GM23338 (cell line): ENCODE measurements at regions not wholly inside any gene's neighbourhood (a gene's known extent, or its start where the extent isn't known, plus 50 kb on each side); places are given as distances from the start of the nearest gene placed in this dataset.

ENCODE experiments used
- ATAC-seq: fragments of 200-7000 bp; cut with Tn5 transposase; 3 replicates; pipeline ENCODE4 v1.9.1; 2020
- DNase-seq: peaks from one replicate; pipeline ENCODE4 v3.0.0-alpha.2; 2015; ENCODE audit warnings: low spot score
- H2AFZ ChIP-seq: fragments of 200-600 bp; sonication (generic); 2 replicates; pipeline ENCODE4 v1.8.0; 2016; ENCODE audit warnings: antibody characterized with exemption, mild to moderate bottlenecking, moderate library complexity
- H3F3A ChIP-seq: fragments of 200-600 bp; sonication (generic); replicated peaks from 2 replicates; pipeline ENCODE4 v1.8.0; 2017; ENCODE audit warnings: antibody characterized with exemption, mixed run types, low read depth
- H3K27ac ChIP-seq: fragments of 200-600 bp; sonication (generic); 2 replicates; pipeline ENCODE4 v1.6.1; 2016; ENCODE audit warnings: low read depth
- H3K27me3 ChIP-seq: fragments of 200-600 bp; sonication (generic); 2 replicates; pipeline ENCODE4 v1.8.0; 2016; ENCODE audit warnings: mild to moderate bottlenecking, mixed run types, moderate library complexity; ENCODE audit not compliant: insufficient read depth
- H3K36me3 ChIP-seq: fragments of 200-600 bp; sonication (generic); 2 replicates; pipeline ENCODE4 v1.8.0; 2016; ENCODE audit warnings: mild to moderate bottlenecking; ENCODE audit not compliant: insufficient read depth
- H3K4me1 ChIP-seq: fragments of 200-600 bp; sonication (generic); 2 replicates; pipeline ENCODE4 v1.8.0; 2016; ENCODE audit warnings: mild to moderate bottlenecking, moderate library complexity; ENCODE audit not compliant: insufficient read depth
- H3K4me2 ChIP-seq: fragments of 200-600 bp; sonication (generic); 2 replicates; pipeline ENCODE4 v1.7.1; 2017; ENCODE audit warnings: mixed run types
- H3K4me3 ChIP-seq: fragments of 200-600 bp; sonication (generic); 2 replicates; pipeline ENCODE4 v1.6.1; 2016; ENCODE audit warnings: mixed run types
- H3K79me2 ChIP-seq: fragments of 200-600 bp; sonication (generic); replicated peaks from 2 replicates; pipeline ENCODE4 v1.8.0; 2017; ENCODE audit warnings: mild to moderate bottlenecking; ENCODE audit not compliant: insufficient read depth
- H3K9me2 ChIP-seq: fragments of 200-600 bp; sonication (generic); 2 replicates; pipeline ENCODE4 v1.8.0; 2017; ENCODE audit not compliant: insufficient read depth
- H4K20me1 ChIP-seq: fragments of 200-600 bp; sonication (generic); replicated peaks from 2 replicates; pipeline ENCODE4 v1.8.0; 2017; ENCODE audit warnings: mild to moderate bottlenecking; ENCODE audit not compliant: insufficient read depth
- H3K27ac Mint-ChIP-seq: 2 replicates; pipeline ENCODE4 v1.8.0; 2020; ENCODE audit warnings: inconsistent platforms, mild to moderate bottlenecking, moderate library complexity, mixed read lengths
- H3K27me3 Mint-ChIP-seq: 3 replicates; pipeline ENCODE4 v1.8.0; 2022; ENCODE audit warnings: low read depth, mild to moderate bottlenecking, moderate library complexity, mixed read lengths, inconsistent platforms; ENCODE audit not compliant: insufficient read depth, poor library complexity
- H3K36me3 Mint-ChIP-seq: 3 replicates; pipeline ENCODE4 v1.8.0; 2021; ENCODE audit warnings: low read depth, mild to moderate bottlenecking, inconsistent platforms, moderate library complexity, mixed read lengths
- H3K4me1 Mint-ChIP-seq: 3 replicates; pipeline ENCODE4 v1.8.0; 2020; ENCODE audit warnings: mild to moderate bottlenecking, inconsistent platforms, mixed read lengths
- H3K4me3 Mint-ChIP-seq: 3 replicates; pipeline ENCODE4 v1.8.0; 2021; ENCODE audit warnings: moderate library complexity, mild to moderate bottlenecking, inconsistent platforms, mixed read lengths
- H3K9me3 Mint-ChIP-seq: 3 replicates; pipeline ENCODE4 v1.8.0; 2020; ENCODE audit warnings: moderate library complexity, mild to moderate bottlenecking, inconsistent platforms, mixed read lengths
- CREB1 ChIP-seq: fragments of 250-450 bp; sonication (Bioruptor Pico); IDR thresholded peaks from 2 replicates; pipeline ENCODE4 v1.5.0; 2020; ENCODE audit warnings: low read depth, mild to moderate bottlenecking, moderate library complexity
- EZH2 ChIP-seq: fragments of 200-600 bp; sonication (generic); IDR thresholded peaks from one replicate; pipeline ENCODE4 v1.8.0; 2017; ENCODE audit warnings: antibody characterized with exemption, mild to moderate bottlenecking, low read depth; ENCODE audit not compliant: unreplicated experiment
- EZH2phosphoT487 ChIP-seq: fragments of 200-600 bp; sonication (generic); IDR thresholded peaks from one replicate; pipeline ENCODE4 v1.8.1; 2018; ENCODE audit warnings: antibody characterized with exemption; ENCODE audit not compliant: unreplicated experiment
- JUNB ChIP-seq: IDR thresholded peaks from one replicate; pipeline ENCODE4 v1.6.1; 2016; ENCODE audit warnings: antibody characterized with exemption; ENCODE audit not compliant: unreplicated experiment
- NANOG ChIP-seq: IDR thresholded peaks from 2 replicates; pipeline ENCODE4 v1.6.1; 2016; ENCODE audit warnings: antibody characterized with exemption, borderline replicate concordance
- POLR2AphosphoS5 ChIP-seq: IDR thresholded peaks from 2 replicates; pipeline ENCODE4 v1.6.1; 2016; ENCODE audit warnings: antibody characterized with exemption, low read depth
- STAT1 ChIP-seq: IDR thresholded peaks from one replicate; pipeline ENCODE4 v1.6.1; 2016; ENCODE audit warnings: antibody characterized with exemption; ENCODE audit not compliant: unreplicated experiment
- ZNF114 ChIP-seq: fragments of 250-450 bp; sonication (Bioruptor Pico); IDR thresholded peaks from 2 replicates; pipeline ENCODE4 v1.5.0; 2020; ENCODE audit warnings: mild to moderate bottlenecking, moderate library complexity
- ZNF331 ChIP-seq: fragments of 250-450 bp; sonication (Bioruptor Pico); IDR thresholded peaks from 2 replicates; pipeline ENCODE4 v1.5.0; 2020; ENCODE audit warnings: low read depth, mild to moderate bottlenecking, moderate library complexity
- TF ChIP-seq, protein P1 (sequence below): IDR thresholded peaks from one replicate; pipeline ENCODE4 v1.6.1; 2018; ENCODE audit warnings: antibody characterized with exemption; ENCODE audit not compliant: unreplicated experiment
- TF ChIP-seq, protein P2 (sequence below): IDR thresholded peaks from 2 replicates; pipeline ENCODE4 v1.6.1; 2016; ENCODE audit warnings: antibody characterized with exemption
- TF ChIP-seq, protein P3 (sequence below): fragments of 250-450 bp; sonication (Bioruptor Pico); IDR thresholded peaks from 2 replicates; pipeline ENCODE4 v1.5.0; 2020; ENCODE audit warnings: mild to moderate bottlenecking, moderate library complexity
- TF ChIP-seq, protein P4 (sequence below), 2 experiments: fragments of 200-600 bp in 1 of 2; sonication (generic) in 1 of 2; conservative IDR thresholded peaks; 2 replicates each; pipeline versions ENCODE4 v1.5.1 to v1.6.1; 2016 to 2017; ENCODE audit warnings: antibody characterized with exemption in 2 of 2, low read depth in 2 of 2, mild to moderate bottlenecking in 2 of 2, moderate library complexity in 1 of 2

DNA sequence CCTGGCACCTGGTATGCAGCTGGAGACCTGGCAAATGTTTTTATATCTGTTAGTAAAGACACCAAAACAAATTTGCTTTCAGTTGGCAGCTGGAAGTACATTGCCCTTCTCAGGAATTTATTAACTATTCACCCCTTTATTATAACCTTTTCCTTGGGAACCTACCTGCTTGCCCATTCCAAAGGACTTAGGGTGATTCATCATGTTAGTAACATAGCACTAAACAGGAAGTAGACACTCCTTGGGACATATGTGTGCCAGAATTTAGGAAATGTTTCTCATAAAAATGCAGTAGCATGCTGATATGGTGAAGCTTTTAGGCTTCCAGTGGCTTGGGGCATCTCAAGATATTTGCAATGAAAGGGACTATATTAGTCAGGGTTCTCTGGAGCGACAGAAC lies 184.2 kb downstream of the DMAC1 start:
- DNase-seq: no peak
- Mint-ChIP-seq H3K4me3 (no peak overlapping the region), H3K36me3 (no peaks in the 10 kb centered on the region), H3K27me3 (no peaks in the 10 kb centered on the region), H3K27ac (no peak overlapping the region), H3K9me3 (no peaks in the 10 kb centered on the region; the same call in 2 of the 3 replicates), H3K4me1 (peaks cover 5% of the 10 kb centered on the region; the same call in 2 of the 3 replicates)
- Histone ChIP-seq H3F3A (no peaks in the 10 kb centered on the region), H3K27me3 (no peaks in the 10 kb centered on the region), H3K9me2 (peaks cover 7% of the 10 kb centered on the region), H3K4me1 (no peaks in the 10 kb centered on the region), H4K20me1 (no peaks in the 10 kb centered on the region), H3K4me2 (no peak overlapping the region), H3K4me3 (no peak overlapping the region), H2AFZ (no peak overlapping the region), H3K27ac (no peak overlapping the region), H3K79me2 (no peaks in the 10 kb centered on the region), H3K36me3 (no peaks in the 10 kb centered on the region)
- ATAC-seq: no peak
- no peak for TF ChIP-seq ZNF114 (CRISPR knock-in tag)
- TF ChIP-seq, protein P1, sequence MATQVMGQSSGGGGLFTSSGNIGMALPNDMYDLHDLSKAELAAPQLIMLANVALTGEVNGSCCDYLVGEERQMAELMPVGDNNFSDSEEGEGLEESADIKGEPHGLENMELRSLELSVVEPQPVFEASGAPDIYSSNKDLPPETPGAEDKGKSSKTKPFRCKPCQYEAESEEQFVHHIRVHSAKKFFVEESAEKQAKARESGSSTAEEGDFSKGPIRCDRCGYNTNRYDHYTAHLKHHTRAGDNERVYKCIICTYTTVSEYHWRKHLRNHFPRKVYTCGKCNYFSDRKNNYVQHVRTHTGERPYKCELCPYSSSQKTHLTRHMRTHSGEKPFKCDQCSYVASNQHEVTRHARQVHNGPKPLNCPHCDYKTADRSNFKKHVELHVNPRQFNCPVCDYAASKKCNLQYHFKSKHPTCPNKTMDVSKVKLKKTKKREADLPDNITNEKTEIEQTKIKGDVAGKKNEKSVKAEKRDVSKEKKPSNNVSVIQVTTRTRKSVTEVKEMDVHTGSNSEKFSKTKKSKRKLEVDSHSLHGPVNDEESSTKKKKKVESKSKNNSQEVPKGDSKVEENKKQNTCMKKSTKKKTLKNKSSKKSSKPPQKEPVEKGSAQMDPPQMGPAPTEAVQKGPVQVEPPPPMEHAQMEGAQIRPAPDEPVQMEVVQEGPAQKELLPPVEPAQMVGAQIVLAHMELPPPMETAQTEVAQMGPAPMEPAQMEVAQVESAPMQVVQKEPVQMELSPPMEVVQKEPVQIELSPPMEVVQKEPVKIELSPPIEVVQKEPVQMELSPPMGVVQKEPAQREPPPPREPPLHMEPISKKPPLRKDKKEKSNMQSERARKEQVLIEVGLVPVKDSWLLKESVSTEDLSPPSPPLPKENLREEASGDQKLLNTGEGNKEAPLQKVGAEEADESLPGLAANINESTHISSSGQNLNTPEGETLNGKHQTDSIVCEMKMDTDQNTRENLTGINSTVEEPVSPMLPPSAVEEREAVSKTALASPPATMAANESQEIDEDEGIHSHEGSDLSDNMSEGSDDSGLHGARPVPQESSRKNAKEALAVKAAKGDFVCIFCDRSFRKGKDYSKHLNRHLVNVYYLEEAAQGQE: no peak
- no peak for TF ChIP-seq JUNB
- TF ChIP-seq STAT1: no peak
- no peak for TF ChIP-seq EZH2phosphoT487
- TF ChIP-seq, protein P2, sequence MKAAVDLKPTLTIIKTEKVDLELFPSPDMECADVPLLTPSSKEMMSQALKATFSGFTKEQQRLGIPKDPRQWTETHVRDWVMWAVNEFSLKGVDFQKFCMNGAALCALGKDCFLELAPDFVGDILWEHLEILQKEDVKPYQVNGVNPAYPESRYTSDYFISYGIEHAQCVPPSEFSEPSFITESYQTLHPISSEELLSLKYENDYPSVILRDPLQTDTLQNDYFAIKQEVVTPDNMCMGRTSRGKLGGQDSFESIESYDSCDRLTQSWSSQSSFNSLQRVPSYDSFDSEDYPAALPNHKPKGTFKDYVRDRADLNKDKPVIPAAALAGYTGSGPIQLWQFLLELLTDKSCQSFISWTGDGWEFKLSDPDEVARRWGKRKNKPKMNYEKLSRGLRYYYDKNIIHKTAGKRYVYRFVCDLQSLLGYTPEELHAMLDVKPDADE: no peak
- no peak for TF ChIP-seq NANOG
- TF ChIP-seq, protein P3, sequence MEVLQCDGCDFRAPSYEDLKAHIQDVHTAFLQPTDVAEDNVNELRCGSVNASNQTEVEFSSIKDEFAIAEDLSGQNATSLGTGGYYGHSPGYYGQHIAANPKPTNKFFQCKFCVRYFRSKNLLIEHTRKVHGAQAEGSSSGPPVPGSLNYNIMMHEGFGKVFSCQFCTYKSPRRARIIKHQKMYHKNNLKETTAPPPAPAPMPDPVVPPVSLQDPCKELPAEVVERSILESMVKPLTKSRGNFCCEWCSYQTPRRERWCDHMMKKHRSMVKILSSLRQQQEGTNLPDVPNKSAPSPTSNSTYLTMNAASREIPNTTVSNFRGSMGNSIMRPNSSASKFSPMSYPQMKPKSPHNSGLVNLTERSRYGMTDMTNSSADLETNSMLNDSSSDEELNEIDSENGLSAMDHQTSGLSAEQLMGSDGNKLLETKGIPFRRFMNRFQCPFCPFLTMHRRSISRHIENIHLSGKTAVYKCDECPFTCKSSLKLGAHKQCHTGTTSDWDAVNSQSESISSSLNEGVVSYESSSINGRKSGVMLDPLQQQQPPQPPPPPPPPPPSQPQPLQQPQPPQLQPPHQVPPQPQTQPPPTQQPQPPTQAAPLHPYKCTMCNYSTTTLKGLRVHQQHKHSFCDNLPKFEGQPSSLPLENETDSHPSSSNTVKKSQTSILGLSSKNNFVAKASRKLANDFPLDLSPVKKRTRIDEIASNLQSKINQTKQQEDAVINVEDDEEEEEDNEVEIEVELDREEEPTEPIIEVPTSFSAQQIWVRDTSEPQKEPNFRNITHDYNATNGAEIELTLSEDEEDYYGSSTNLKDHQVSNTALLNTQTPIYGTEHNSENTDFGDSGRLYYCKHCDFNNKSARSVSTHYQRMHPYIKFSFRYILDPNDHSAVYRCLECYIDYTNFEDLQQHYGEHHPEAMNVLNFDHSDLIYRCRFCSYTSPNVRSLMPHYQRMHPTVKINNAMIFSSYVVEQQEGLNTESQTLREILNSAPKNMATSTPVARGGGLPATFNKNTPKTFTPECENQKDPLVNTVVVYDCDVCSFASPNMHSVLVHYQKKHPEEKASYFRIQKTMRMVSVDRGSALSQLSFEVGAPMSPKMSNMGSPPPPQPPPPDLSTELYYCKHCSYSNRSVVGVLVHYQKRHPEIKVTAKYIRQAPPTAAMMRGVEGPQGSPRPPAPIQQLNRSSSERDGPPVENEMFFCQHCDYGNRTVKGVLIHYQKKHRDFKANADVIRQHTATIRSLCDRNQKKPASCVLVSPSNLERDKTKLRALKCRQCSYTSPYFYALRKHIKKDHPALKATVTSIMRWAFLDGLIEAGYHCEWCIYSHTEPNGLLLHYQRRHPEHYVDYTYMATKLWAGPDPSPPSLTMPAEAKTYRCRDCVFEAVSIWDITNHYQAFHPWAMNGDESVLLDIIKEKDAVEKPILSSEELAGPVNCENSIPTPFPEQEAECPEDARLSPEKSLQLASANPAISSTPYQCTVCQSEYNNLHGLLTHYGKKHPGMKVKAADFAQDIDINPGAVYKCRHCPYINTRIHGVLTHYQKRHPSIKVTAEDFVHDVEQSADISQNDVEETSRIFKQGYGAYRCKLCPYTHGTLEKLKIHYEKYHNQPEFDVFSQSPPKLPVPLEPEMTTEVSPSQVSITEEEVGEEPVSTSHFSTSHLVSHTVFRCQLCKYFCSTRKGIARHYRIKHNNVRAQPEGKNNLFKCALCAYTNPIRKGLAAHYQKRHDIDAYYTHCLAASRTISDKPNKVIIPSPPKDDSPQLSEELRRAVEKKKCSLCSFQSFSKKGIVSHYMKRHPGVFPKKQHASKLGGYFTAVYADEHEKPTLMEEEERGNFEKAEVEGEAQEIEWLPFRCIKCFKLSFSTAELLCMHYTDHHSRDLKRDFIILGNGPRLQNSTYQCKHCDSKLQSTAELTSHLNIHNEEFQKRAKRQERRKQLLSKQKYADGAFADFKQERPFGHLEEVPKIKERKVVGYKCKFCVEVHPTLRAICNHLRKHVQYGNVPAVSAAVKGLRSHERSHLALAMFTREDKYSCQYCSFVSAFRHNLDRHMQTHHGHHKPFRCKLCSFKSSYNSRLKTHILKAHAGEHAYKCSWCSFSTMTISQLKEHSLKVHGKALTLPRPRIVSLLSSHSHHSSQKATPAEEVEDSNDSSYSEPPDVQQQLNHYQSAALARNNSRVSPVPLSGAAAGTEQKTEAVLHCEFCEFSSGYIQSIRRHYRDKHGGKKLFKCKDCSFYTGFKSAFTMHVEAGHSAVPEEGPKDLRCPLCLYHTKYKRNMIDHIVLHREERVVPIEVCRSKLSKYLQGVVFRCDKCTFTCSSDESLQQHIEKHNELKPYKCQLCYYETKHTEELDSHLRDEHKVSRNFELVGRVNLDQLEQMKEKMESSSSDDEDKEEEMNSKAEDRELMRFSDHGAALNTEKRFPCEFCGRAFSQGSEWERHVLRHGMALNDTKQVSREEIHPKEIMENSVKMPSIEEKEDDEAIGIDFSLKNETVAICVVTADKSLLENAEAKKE (CRISPR knock-in tag): no peak
- no peak for TF ChIP-seq ZNF331
- TF ChIP-seq EZH2: no peak
- TF ChIP-seq CREB1 (CRISPR knock-in tag): no peak
- TF ChIP-seq POLR2AphosphoS5: no peak
- TF ChIP-seq, protein P4, sequence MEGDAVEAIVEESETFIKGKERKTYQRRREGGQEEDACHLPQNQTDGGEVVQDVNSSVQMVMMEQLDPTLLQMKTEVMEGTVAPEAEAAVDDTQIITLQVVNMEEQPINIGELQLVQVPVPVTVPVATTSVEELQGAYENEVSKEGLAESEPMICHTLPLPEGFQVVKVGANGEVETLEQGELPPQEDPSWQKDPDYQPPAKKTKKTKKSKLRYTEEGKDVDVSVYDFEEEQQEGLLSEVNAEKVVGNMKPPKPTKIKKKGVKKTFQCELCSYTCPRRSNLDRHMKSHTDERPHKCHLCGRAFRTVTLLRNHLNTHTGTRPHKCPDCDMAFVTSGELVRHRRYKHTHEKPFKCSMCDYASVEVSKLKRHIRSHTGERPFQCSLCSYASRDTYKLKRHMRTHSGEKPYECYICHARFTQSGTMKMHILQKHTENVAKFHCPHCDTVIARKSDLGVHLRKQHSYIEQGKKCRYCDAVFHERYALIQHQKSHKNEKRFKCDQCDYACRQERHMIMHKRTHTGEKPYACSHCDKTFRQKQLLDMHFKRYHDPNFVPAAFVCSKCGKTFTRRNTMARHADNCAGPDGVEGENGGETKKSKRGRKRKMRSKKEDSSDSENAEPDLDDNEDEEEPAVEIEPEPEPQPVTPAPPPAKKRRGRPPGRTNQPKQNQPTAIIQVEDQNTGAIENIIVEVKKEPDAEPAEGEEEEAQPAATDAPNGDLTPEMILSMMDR (conservative IDR thresholded peaks at IDR 0.05; ENCODE audit: low read depth in 2 of 2): no peak
